Fibroblast of mammary gland (primary cell): ENCODE measurements at regions not wholly inside any gene's neighbourhood (a gene's known extent, or its start where the extent isn't known, plus 50 kb on each side); places are given as distances from the start of the nearest gene placed in this dataset.
"Not testable (repeated sequence)": the region's sequence is repeated elsewhere in the genome, so short reads cannot be mapped to it uniquely, and the experiment has no call there.

Source experiments
- DNase-seq: peaks from one replicate; pipeline ENCODE4 v3.0.0-alpha.2; 2010; ENCODE audit warnings: low read depth
- H3K4me3 ChIP-seq: 2 replicates; pipeline ENCODE4 v1.5.1; 2011; ENCODE audit warnings: low read depth, mild to moderate bottlenecking, low read length, moderate library complexity; ENCODE audit not compliant: control insufficient read depth
- CTCF ChIP-seq: conservative IDR thresholded peaks from 2 replicates; pipeline ENCODE4 v1.5.1; 2011; ENCODE audit warnings: low read depth, low read length, inconsistent platforms; ENCODE audit not compliant: control insufficient read depth, insufficient read depth

DNA sequence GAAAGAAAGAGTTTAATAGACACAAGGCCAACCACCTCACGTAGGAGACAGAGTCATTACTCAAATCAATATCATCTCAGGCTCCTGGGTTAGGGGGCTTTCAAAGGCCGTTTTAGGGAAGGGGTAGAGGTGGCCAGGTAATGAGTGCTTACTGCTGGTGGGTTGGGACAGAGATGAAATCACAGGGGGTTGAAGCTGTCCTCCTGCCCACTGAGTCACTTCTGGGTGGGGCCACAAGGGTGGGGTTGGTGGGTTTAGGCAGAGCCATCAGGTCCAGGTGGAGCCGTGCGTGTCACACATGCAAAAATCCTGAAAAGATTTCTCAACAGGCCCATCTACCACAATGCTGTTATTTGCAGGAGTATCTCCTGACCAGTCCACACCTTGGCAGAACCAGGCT lies 167.0 kb upstream of the EXOC2 start:
- no peak for TF ChIP-seq CTCF
- no peak overlapping the region for H3K4me3 ChIP-seq
- DNase-seq, result no peak

GRCh38 chr6:854406-855118 lies 161.6 kb upstream of the EXOC2 start:
- H3K4me3 ChIP-seq, result no peak overlapping the region
- no peak for DNase-seq
- TF ChIP-seq CTCF, result no peak

DNA sequence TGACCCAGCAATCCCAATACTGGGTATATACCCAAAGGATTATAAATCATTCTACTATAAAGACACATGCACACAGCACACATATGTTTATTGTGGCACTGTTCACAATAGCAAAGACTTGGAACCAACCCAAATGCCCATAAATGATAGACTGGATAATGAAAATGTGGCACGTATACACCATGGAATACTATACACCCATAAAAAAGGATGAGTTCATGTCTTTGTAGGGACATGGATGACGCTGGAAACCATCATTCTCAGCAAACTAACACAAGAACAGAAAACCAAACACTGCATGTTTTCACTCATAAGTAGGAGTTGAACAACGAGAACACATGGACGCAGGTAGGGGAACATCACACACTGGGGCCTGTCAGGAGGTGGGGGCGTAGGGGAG lies 159.3 kb upstream of the EXOC2 start:
- H3K4me3 ChIP-seq, DNase-seq: not testable (repeated sequence)

- no peak overlapping the region for H3K4me3 ChIP-seq
- DNase-seq, result no peak
- TF ChIP-seq CTCF, result no peak
These were observed 156.2 kb upstream of the EXOC2 start for GRCh38 chr6:849075-849506.

- no peak for DNase-seq
- H3K4me3 ChIP-seq, result no peak overlapping the region
- no peak for TF ChIP-seq CTCF
These were observed 152.6 kb upstream of the EXOC2 start for GRCh38 chr6:845566-845965.

- TF ChIP-seq CTCF, result no peak
- no peak overlapping the region for H3K4me3 ChIP-seq
These were observed 152.2 kb upstream of the EXOC2 start for GRCh38 chr6:845101-845500.

DNA sequence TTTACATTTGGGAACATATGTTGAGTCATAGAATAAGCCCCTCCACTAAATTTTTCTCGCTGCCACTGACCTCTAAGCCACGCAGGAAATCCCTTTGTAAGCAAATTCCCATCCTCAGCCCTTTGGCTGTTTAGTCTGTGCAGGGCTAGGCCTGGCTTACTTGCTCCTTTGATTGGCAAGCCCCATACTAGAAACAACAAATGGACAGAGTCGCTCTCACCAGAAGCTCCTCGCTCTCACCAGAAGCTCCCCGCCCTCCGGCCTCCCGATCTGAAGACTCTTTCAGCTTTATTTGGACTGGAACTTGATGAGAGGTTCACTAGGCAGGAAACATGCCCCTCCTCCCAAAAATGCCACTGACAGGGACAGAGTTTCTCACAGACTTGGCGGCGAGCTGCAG lies 149.2 kb upstream of the EXOC2 start:
- H3K4me3 ChIP-seq, result no peak overlapping the region
- no peak for DNase-seq
- TF ChIP-seq CTCF, result no peak

More at GRCh38 chr6:845101-845500, 152.2 kb upstream of the EXOC2 start:
- DNase-seq, result no peak
